ENCODE measurements at regions not wholly inside any gene's neighbourhood (a gene's known extent, or its start where the extent isn't known, plus 50 kb on each side); places are given as distances from the start of the nearest gene placed in this dataset.

DNA sequence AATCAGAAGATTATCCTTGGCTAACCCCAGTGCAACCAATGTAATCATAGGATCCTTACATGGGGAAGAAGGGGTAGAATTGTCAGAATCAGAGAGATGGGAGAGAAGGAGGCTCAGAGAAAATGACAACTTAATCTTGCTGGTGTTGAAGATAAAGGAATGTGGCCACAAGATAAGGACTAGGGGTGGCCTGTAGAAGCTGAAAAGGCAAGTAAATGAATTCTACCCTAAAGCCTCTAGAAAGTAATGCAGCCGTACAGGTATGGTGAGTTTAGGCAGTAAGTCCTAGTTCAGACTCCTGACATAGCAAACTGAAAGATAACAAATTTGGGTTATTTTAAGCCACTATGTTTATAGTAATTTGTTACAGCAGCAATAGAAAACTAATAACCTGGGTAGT is 718.5 kb downstream of the SLITRK6 start:
- DNase-seq (no peak), ATAC-seq (ENCODE audit: low read depth) (no peak)
- POLR2A ChIA-PET = no interaction called here
- H3K9ac ChIP-seq (ENCODE audit: low read length) = no peak overlapping the region
- Mint-ChIP-seq H3K4me1 (no peaks in the 10 kb centered on the region), H3K27ac (no peak overlapping the region), H3K9me3 (ENCODE audit: insufficient read depth) (peaks cover 4% of the 10 kb centered on the region), H3K27me3 (no peaks in the 10 kb centered on the region), H3K4me3 (no peak overlapping the region)
- no peak overlapping the region for H3K4me3 ChIP-seq (ENCODE audit: control extremely low read depth in 1 of 5, extremely low read depth in 1 of 5, insufficient read depth in 1 of 5, low read depth in 2 of 5, low read length in 4 of 5)
- no peak overlapping the region for H3K4me2 ChIP-seq (replicated peaks; ENCODE audit: low read depth, low read length, poor library complexity, severe bottlenecking)
- H3K36me3 ChIP-seq (replicated peaks in 1 of 2; ENCODE audit: control extremely low read depth in 1 of 2, control insufficient read depth in 1 of 2, extremely low read depth in 1 of 2, insufficient read depth in 2 of 2, low read length in 1 of 2) = no peaks in the 10 kb centered on the region
- H3K27me3 ChIP-seq (replicated peaks in 1 of 4; ENCODE audit: control extremely low read depth in 1 of 4, control insufficient read depth in 3 of 4, insufficient read depth in 4 of 4, low read length in 3 of 4) = no peaks in the 10 kb centered on the region
- CTCF ChIA-PET = no interaction called here
- peaks cover 0 to 4% (median 0%) of the 10 kb centered on the region in 3 donors for H3K9me3 ChIP-seq (ENCODE audit: control extremely low read depth in 1 of 3, control insufficient read depth in 2 of 3, insufficient read depth in 1 of 3, low read length in 2 of 3)
- no peaks in the 10 kb centered on the region for H4K20me1 ChIP-seq (ENCODE audit: control insufficient read depth, insufficient read depth, low read length, poor library complexity, severe bottlenecking)
- no peak overlapping the region for H2AFZ ChIP-seq (ENCODE audit: insufficient read depth, low read depth, low read length, poor library complexity, severe bottlenecking)
- WGBS (ENCODE audit: insufficient coverage) = no CpG with 5 or more reads among the region's 1 CpG
- no peaks in the 10 kb centered on the region for H3K4me1 ChIP-seq (ENCODE audit: control insufficient read depth in 2 of 2, insufficient read depth in 2 of 2, low read length in 2 of 2)
- TF ChIP-seq EZH2 (IDR thresholded peaks at IDR 0.05; ENCODE audit: borderline replicate concordance, insufficient read depth, low read depth, low read length, poor library complexity, severe bottlenecking) = no peak
- no peaks in the 10 kb centered on the region for H3K79me2 ChIP-seq (ENCODE audit: control insufficient read depth, insufficient read depth, low read length)
- no peak overlapping the region for H3K27ac ChIP-seq (ENCODE audit: low read length in 2 of 2)
- intact Hi-C loops (cut with micrococcal nuclease) = no loop called here

- Histone ChIP-seq H3K4me3 (ENCODE audit: control extremely low read depth in 1 of 5, extremely low read depth in 1 of 5, insufficient read depth in 1 of 5, low read depth in 2 of 5, low read length in 4 of 5) (no peak overlapping the region), H4K20me1 (ENCODE audit: control insufficient read depth, insufficient read depth, low read length, poor library complexity, severe bottlenecking) (no peaks in the 10 kb centered on the region), H3K36me3 (replicated peaks in 1 of 2; ENCODE audit: control extremely low read depth in 1 of 2, control insufficient read depth in 1 of 2, extremely low read depth in 1 of 2, insufficient read depth in 2 of 2, low read length in 1 of 2) (no peaks in the 10 kb centered on the region), H3K27me3 (replicated peaks in 1 of 4; ENCODE audit: control extremely low read depth in 1 of 4, control insufficient read depth in 3 of 4, insufficient read depth in 4 of 4, low read length in 3 of 4) (no peaks in the 10 kb centered on the region), H3K27ac (ENCODE audit: low read length in 2 of 2) (no peak overlapping the region), H3K4me1 (ENCODE audit: control insufficient read depth in 2 of 2, insufficient read depth in 2 of 2, low read length in 2 of 2) (no peaks in the 10 kb centered on the region), H3K79me2 (ENCODE audit: control insufficient read depth, insufficient read depth, low read length) (no peaks in the 10 kb centered on the region), H3K4me2 (replicated peaks; ENCODE audit: low read depth, low read length, poor library complexity, severe bottlenecking) (no peak overlapping the region), H2AFZ (ENCODE audit: insufficient read depth, low read depth, low read length, poor library complexity, severe bottlenecking) (no peak overlapping the region), H3K9ac (ENCODE audit: low read length) (no peak overlapping the region), H3K9me3 (ENCODE audit: control extremely low read depth in 1 of 3, control insufficient read depth in 2 of 3, insufficient read depth in 1 of 3, low read length in 2 of 3) (no peaks in the 10 kb centered on the region)
- no peak overlapping the region for H3K27ac Mint-ChIP-seq
- intact Hi-C loops (cut with micrococcal nuclease) = no loop called here
- H3K4me1 Mint-ChIP-seq = no peaks in the 10 kb centered on the region
- peaks cover 4% of the 10 kb centered on the region for H3K9me3 Mint-ChIP-seq (ENCODE audit: insufficient read depth)
- DNase-seq (no peak), ATAC-seq (ENCODE audit: low read depth) (no peak)
- H3K4me3 Mint-ChIP-seq = no peak overlapping the region
- WGBS (ENCODE audit: insufficient coverage) = 88% methylated on average over 1 of the region's 1 CpG
- ChIA-PET POLR2A (no interaction called here), CTCF (no interaction called here)
- H3K27me3 Mint-ChIP-seq = no peaks in the 10 kb centered on the region
- TF ChIP-seq, protein P1, sequence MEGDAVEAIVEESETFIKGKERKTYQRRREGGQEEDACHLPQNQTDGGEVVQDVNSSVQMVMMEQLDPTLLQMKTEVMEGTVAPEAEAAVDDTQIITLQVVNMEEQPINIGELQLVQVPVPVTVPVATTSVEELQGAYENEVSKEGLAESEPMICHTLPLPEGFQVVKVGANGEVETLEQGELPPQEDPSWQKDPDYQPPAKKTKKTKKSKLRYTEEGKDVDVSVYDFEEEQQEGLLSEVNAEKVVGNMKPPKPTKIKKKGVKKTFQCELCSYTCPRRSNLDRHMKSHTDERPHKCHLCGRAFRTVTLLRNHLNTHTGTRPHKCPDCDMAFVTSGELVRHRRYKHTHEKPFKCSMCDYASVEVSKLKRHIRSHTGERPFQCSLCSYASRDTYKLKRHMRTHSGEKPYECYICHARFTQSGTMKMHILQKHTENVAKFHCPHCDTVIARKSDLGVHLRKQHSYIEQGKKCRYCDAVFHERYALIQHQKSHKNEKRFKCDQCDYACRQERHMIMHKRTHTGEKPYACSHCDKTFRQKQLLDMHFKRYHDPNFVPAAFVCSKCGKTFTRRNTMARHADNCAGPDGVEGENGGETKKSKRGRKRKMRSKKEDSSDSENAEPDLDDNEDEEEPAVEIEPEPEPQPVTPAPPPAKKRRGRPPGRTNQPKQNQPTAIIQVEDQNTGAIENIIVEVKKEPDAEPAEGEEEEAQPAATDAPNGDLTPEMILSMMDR (IDR thresholded peaks at IDR 0.05) = no peak
- no peak for TF ChIP-seq EZH2 (IDR thresholded peaks at IDR 0.05; ENCODE audit: borderline replicate concordance, insufficient read depth, low read depth, low read length, poor library complexity, severe bottlenecking)
These were observed 722.9 kb downstream of the SLITRK6 start for GRCh38 chr13:85076343-85076742.

Measured in B cell (primary cell).